ENCODE measurements at regions not wholly inside any gene's neighbourhood (a gene's known extent, or its start where the extent isn't known, plus 50 kb on each side); places are given as distances from the start of the nearest gene placed in this dataset.

GRCh38 chr6:106907754-106908153 lies 66.8 kb downstream of the CD24 start:
- Mint-ChIP-seq H3K36me3 (peaks cover 2% of the 10 kb centered on the region), H3K4me3 (no peak overlapping the region), H3K27me3 (ENCODE audit: insufficient read depth, low read depth) (peaks cover 2% of the 10 kb centered on the region), H3K27ac (no peak overlapping the region), H3K9me3 (peaks cover 11% of the 10 kb centered on the region), H3K4me1 (peaks cover 13% of the 10 kb centered on the region)
- Histone ChIP-seq H3K4me3 (no peak overlapping the region), H3K27ac (no peak overlapping the region), H3K79me2 (ENCODE audit: low read depth) (no peaks in the 10 kb centered on the region), H3K9me3 (ENCODE audit: low read depth) (no peaks in the 10 kb centered on the region), H3K36me3 (no peaks in the 10 kb centered on the region), H3K27me3 (no peaks in the 10 kb centered on the region), H4K20me1 (ENCODE audit: low read depth) (no peaks in the 10 kb centered on the region), H3K4me2 (no peak overlapping the region), H3F3A (ENCODE audit: low read depth) (no peaks in the 10 kb centered on the region), H3K9ac (no peak overlapping the region), H3K4me1 (peaks cover 4% of the 10 kb centered on the region), H2AFZ (replicated peaks) (no peak overlapping the region)
- no peak for DNase-seq (ENCODE audit: low spot score)
- no peak for TF ChIP-seq EZH2 (IDR thresholded peaks at IDR 0.05)
- no peak for TF ChIP-seq EZH2phosphoT487 (IDR thresholded peaks at IDR 0.05)
- TF ChIP-seq, protein P1, sequence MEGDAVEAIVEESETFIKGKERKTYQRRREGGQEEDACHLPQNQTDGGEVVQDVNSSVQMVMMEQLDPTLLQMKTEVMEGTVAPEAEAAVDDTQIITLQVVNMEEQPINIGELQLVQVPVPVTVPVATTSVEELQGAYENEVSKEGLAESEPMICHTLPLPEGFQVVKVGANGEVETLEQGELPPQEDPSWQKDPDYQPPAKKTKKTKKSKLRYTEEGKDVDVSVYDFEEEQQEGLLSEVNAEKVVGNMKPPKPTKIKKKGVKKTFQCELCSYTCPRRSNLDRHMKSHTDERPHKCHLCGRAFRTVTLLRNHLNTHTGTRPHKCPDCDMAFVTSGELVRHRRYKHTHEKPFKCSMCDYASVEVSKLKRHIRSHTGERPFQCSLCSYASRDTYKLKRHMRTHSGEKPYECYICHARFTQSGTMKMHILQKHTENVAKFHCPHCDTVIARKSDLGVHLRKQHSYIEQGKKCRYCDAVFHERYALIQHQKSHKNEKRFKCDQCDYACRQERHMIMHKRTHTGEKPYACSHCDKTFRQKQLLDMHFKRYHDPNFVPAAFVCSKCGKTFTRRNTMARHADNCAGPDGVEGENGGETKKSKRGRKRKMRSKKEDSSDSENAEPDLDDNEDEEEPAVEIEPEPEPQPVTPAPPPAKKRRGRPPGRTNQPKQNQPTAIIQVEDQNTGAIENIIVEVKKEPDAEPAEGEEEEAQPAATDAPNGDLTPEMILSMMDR (IDR thresholded peaks at IDR 0.05): no peak

DNA sequence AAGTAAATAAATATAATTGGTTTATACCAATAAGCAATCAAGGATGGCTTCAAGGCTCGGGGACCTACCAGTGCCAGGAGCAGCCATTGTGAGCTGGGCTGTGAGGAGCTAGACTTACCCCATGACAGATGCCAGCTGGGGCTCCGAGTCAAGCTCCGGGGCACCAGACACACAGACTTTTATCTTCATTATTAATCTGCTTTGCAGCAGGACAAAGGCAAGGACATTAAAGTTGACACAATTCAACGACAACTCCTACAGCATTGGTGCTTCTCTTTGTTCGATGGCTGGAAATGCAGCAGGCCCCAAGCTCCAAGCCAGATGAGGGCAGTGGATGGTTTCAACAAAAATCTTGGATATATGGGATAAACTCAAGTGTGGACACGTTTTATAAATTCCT lies 68.3 kb downstream of the CD24 start:
- Histone ChIP-seq H4K20me1 (ENCODE audit: low read depth) (no peaks in the 10 kb centered on the region), H3K4me1 (peaks cover 4% of the 10 kb centered on the region), H3K27ac (no peak overlapping the region), H2AFZ (replicated peaks) (no peak overlapping the region), H3K9me3 (ENCODE audit: low read depth) (no peaks in the 10 kb centered on the region), H3K4me2 (no peak overlapping the region), H3K79me2 (ENCODE audit: low read depth) (no peaks in the 10 kb centered on the region), H3K9ac (no peak overlapping the region), H3F3A (ENCODE audit: low read depth) (no peaks in the 10 kb centered on the region), H3K27me3 (no peaks in the 10 kb centered on the region), H3K36me3 (no peaks in the 10 kb centered on the region), H3K4me3 (no peak overlapping the region)
- H3K27ac Mint-ChIP-seq: no peak overlapping the region
- H3K36me3 Mint-ChIP-seq: no peaks in the 10 kb centered on the region
- no peak overlapping the region for H3K4me3 Mint-ChIP-seq
- H3K9me3 Mint-ChIP-seq: peaks cover 6% of the 10 kb centered on the region
- H3K27me3 Mint-ChIP-seq (ENCODE audit: insufficient read depth, low read depth): peaks cover 2% of the 10 kb centered on the region
- DNase-seq (ENCODE audit: low spot score): no peak
- TF ChIP-seq EZH2 (IDR thresholded peaks at IDR 0.05): no peak
- TF ChIP-seq, protein P1 (IDR thresholded peaks at IDR 0.05): no peak
- no peak for TF ChIP-seq EZH2phosphoT487 (IDR thresholded peaks at IDR 0.05)
- H3K4me1 Mint-ChIP-seq: peaks cover 9% of the 10 kb centered on the region

DNA sequence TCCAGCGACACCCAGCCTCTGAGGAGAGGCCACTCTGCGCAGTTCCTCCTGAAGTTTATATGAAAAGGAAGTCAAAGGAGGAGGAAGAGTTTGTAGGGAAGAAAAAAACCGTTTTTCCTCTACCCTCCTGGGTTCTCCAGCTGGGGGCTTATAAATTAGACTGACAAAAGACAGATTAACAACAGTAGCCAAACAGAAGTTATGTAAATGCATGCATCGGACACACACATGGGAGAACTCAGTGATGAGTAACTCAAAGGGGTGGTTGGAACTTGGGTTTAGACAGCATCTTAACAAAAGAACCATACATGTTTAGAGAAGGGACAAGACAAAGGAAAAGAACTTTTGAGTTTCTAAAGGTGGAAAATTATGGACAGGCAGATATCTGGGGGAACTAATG lies 71.2 kb downstream of the CD24 start:
- H3K27ac ChIP-seq: no peak overlapping the region
- no peaks in the 10 kb centered on the region for H3K27me3 ChIP-seq
- no peak for DNase-seq (ENCODE audit: low spot score)
- no peaks in the 10 kb centered on the region for H4K20me1 ChIP-seq (ENCODE audit: low read depth)
- H3K4me1 Mint-ChIP-seq: no peaks in the 10 kb centered on the region
- peaks cover 1% of the 10 kb centered on the region for H3K36me3 Mint-ChIP-seq
- no peaks in the 10 kb centered on the region for H3K36me3 ChIP-seq
- no peak overlapping the region for H3K4me3 Mint-ChIP-seq
- TF ChIP-seq, protein P1 (IDR thresholded peaks at IDR 0.05): no peak
- TF ChIP-seq EZH2phosphoT487 (IDR thresholded peaks at IDR 0.05) (no peak), EZH2 (IDR thresholded peaks at IDR 0.05) (no peak)
- H3K9me3 Mint-ChIP-seq: peaks cover 5% of the 10 kb centered on the region
- H3K9me3 ChIP-seq (ENCODE audit: low read depth): no peaks in the 10 kb centered on the region
- H3K4me1 ChIP-seq: no peaks in the 10 kb centered on the region
- H3K9ac ChIP-seq: no peak overlapping the region
- H2AFZ ChIP-seq (replicated peaks): no peak overlapping the region
- H3K27ac Mint-ChIP-seq: no peak overlapping the region
- H3F3A ChIP-seq (ENCODE audit: low read depth): no peaks in the 10 kb centered on the region
- peaks cover 6% of the 10 kb centered on the region for H3K27me3 Mint-ChIP-seq (ENCODE audit: insufficient read depth, low read depth)
- no peaks in the 10 kb centered on the region for H3K79me2 ChIP-seq (ENCODE audit: low read depth)
- no peak overlapping the region for H3K4me2 ChIP-seq
- H3K4me3 ChIP-seq: no peak overlapping the region

All from neural progenitor cell (in vitro differentiated cells).